Keratinocyte (primary cell): ENCODE measurements at regions not wholly inside any gene's neighbourhood (a gene's known extent, or its start where the extent isn't known, plus 50 kb on each side); places are given as distances from the start of the nearest gene placed in this dataset.

ENCODE experiments used
- CTCF ChIP-seq, 3 experiments: IDR thresholded peaks in 1 of 3; conservative IDR thresholded peaks in 1 of 3; optimal IDR thresholded peaks in 1 of 3; 2 replicates in 2 of 3; 3 replicates in 1 of 3; pipeline versions ENCODE3 to v1.5.1; 2011; ENCODE audit warnings: low read length in 3 of 3, mild to moderate bottlenecking in 3 of 3, moderate library complexity in 2 of 3, control low read depth in 1 of 3, inconsistent platforms in 1 of 3; ENCODE audit not compliant: insufficient read depth in 2 of 3; ENCODE audit errors: extremely low read depth in 1 of 3
- EZH2 ChIP-seq: IDR thresholded peaks from one replicate; pipeline ENCODE4 v1.6.1; 2012; ENCODE audit warnings: inconsistent platforms, mild to moderate bottlenecking, low read length, moderate library complexity

- TF ChIP-seq EZH2 (no peak), CTCF (optimal IDR thresholded peaks at IDR 0.05 in 1 of 3, IDR thresholded peaks at IDR 0.05 in 1 of 3, conservative IDR thresholded peaks at IDR 0.05 in 1 of 3; ENCODE audit: extremely low read depth in 1 of 3, insufficient read depth in 2 of 3, low read length in 3 of 3) (no peak)
Measured at GRCh38 chr14:76950055-76951020, 78.2 kb downstream of the IRF2BPL start.
